GM21737 (cell line): ENCODE measurements at regions not wholly inside any gene's neighbourhood (a gene's known extent, or its start where the extent isn't known, plus 50 kb on each side); places are given as distances from the start of the nearest gene placed in this dataset.

Experiments
- ATAC-seq: cut with Tn5 transposase; IDR thresholded peaks from one replicate; pipeline ENCODE4 v1.9.1; 2021; ENCODE audit warnings: mild to moderate bottlenecking, moderate library complexity; ENCODE audit not compliant: unreplicated experiment

GRCh38 chr6:164013480-164014208 lies 599.1 kb downstream of the QKI start:
- no peak for ATAC-seq

GRCh38 chr6:164011321-164011720 lies 596.8 kb downstream of the QKI start:
- ATAC-seq, result no peak

GRCh38 chr6:164010441-164011103 lies 596.1 kb downstream of the QKI start:
- no peak for ATAC-seq

GRCh38 chr6:164008902-164009301 lies 594.4 kb downstream of the QKI start:
- no peak for ATAC-seq

GRCh38 chr6:164007881-164008280 lies 593.4 kb downstream of the QKI start:
- ATAC-seq, result no peak

GRCh38 chr6:164006459-164006858 lies 591.9 kb downstream of the QKI start:
- ATAC-seq, result no peak

- no peak for ATAC-seq
These were observed 590.6 kb downstream of the QKI start for GRCh38 chr6:164005004-164005711.

- ATAC-seq, result no peak
These were observed 585.8 kb downstream of the QKI start for GRCh38 chr6:164000276-164000675.

GRCh38 chr6:163999475-164000125 lies 585.1 kb downstream of the QKI start:
- ATAC-seq, result no peak

- no peak for ATAC-seq
These were observed 584.0 kb downstream of the QKI start for GRCh38 chr6:163998496-163998895.

GRCh38 chr6:163996491-163996890 lies 582.0 kb downstream of the QKI start:
- no peak for ATAC-seq

GRCh38 chr6:163994566-163994965 lies 580.0 kb downstream of the QKI start:
- no peak for ATAC-seq

GRCh38 chr6:163992701-163993100 lies 578.2 kb downstream of the QKI start:
- no peak for ATAC-seq

- no peak for ATAC-seq
These were observed 577.5 kb downstream of the QKI start for GRCh38 chr6:163992056-163992455.

GRCh38 chr6:163991321-163991720 lies 576.8 kb downstream of the QKI start:
- no peak for ATAC-seq

GRCh38 chr6:163986313-163986712 lies 571.8 kb downstream of the QKI start:
- ATAC-seq, result no peak

GRCh38 chr6:163985710-163986109 lies 571.2 kb downstream of the QKI start:
- no peak for ATAC-seq

GRCh38 chr6:163985040-163985439 lies 570.5 kb downstream of the QKI start:
- ATAC-seq, result no peak

GRCh38 chr6:163984124-163984936 lies 569.8 kb downstream of the QKI start:
- peak; percentile 56 for ATAC-seq

GRCh38 chr6:163983679-163984078 lies 569.2 kb downstream of the QKI start:
- ATAC-seq, result no peak

GRCh38 chr6:163974322-163974721 lies 559.8 kb downstream of the QKI start:
- ATAC-seq, result no peak
